HG03439 (cell line): ENCODE measurements at regions not wholly inside any gene's neighbourhood (a gene's known extent, or its start where the extent isn't known, plus 50 kb on each side); places are given as distances from the start of the nearest gene placed in this dataset.

Experiments
- ATAC-seq: cut with Tn5 transposase; IDR thresholded peaks from one replicate; pipeline ENCODE4 v1.9.1; 2021; ENCODE audit warnings: mild to moderate bottlenecking, moderate library complexity; ENCODE audit not compliant: unreplicated experiment

DNA sequence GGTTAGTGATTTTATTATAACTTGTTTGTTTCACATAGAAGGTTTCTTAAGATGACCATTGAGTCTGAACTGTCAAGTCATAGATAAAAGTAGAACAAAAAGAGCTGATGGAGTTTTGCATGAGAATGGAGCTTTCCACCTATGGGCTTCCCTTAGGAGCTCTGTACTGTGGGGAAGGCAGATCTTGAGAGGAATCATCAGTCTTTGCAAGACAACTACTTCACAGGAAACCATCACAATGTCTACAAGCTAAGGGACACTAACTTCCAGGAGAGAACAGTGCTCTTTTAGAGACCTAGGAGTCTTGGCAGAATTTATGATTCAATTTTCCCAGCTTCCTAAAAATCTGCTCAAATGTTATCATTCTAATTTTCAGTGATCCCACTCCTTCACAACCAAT, 78.2 kb downstream of the FBXO5 start:
- ATAC-seq: no peak

DNA sequence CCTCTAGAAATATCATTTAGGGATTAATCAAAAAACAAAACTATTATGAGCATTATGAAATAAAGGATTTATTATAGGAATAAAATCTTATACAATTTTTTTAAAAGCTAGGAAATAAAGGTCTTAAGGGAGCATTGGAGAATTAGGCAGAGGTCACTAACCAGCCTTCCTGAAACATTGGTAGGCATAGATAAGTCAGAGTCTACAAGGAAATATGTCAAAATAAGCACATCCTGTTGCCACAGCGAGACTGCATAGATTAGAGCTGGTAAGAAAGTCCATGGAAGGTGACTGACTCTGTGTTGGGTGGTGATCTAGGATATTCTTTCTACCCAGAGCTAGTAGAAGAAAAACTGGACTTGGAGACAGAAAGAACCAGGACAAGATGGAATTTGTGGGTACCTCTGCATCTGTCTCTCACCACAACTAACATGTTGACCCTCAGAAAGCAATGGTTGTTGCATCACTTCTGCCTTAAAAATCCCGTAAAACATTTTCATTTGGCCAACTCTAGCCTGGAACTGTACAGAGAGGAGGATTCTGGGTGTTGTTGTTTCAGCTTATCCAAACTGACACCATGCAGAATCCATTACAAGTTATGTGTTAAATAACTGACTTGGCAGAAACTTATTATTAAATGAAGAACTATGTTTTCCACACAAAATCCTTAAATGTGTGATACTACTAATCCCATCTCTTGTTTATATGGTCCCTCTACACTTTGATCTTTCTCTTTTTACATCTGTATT, 77.1 kb downstream of the FBXO5 start:
- no peak for ATAC-seq

- no peak for ATAC-seq
Observed at GRCh38 chr6:152909241-152909640, 73.6 kb downstream of the FBXO5 start.

GRCh38 chr6:152916035-152916434, 66.8 kb downstream of the FBXO5 start:
- no peak for ATAC-seq

- no peak for ATAC-seq
Observed at GRCh38 chr6:152918991-152919390, 63.9 kb downstream of the FBXO5 start.

- ATAC-seq: no peak
Observed at GRCh38 chr6:152920016-152920415, 62.8 kb downstream of the FBXO5 start.
